Common myeloid progenitor, CD34-positive (primary cell): ENCODE measurements at regions not wholly inside any gene's neighbourhood (a gene's known extent, or its start where the extent isn't known, plus 50 kb on each side); places are given as distances from the start of the nearest gene placed in this dataset.

Source experiments
- CTCF ChIA-PET: fragments of 350-600 bp; sonication (Branson Sonifier 250); formaldehyde crosslinking; loops from one replicate; lab custom pipeline; 2021; ENCODE audit warnings: antibody characterized with exemption; lab: Charles Lee
- POLR2A ChIA-PET: fragments of 350-600 bp; sonication (Branson Sonifier 250); formaldehyde crosslinking; loops from one replicate; lab custom pipeline; 2021; ENCODE audit warnings: antibody characterized with exemption; lab: Charles Lee
- DNase-seq, 3 donors: peaks; one replicate each; pipeline versions ENCODE4 v3.0.0 to v3.0.0-alpha.2; 2013
- H3K27ac ChIP-seq, 2 experiments: 1 replicate in 1 of 2; 2 replicates in 1 of 2; pipeline ENCODE4 v1.7.0; 2013; ENCODE audit warnings: inconsistent platforms in 2 of 2, low read length in 2 of 2, mild to moderate bottlenecking in 2 of 2, low read depth in 1 of 2, moderate library complexity in 1 of 2; ENCODE audit not compliant: severe bottlenecking in 2 of 2, insufficient read depth in 1 of 2, poor library complexity in 1 of 2
- H3K27me3 ChIP-seq, 5 experiments: replicated peaks in 2 of 5; 1 replicate in 3 of 5; 2 replicates in 2 of 5; pipeline versions ENCODE4 v1.6.1 to v1.7.0; 2013; ENCODE audit warnings: low read length in 4 of 5, mild to moderate bottlenecking in 2 of 5, moderate library complexity in 2 of 5, inconsistent platforms in 1 of 5; ENCODE audit not compliant: insufficient read depth in 5 of 5, control insufficient read depth in 4 of 5
- H3K36me3 ChIP-seq, 4 experiments: 1 replicate in 2 of 4; 2 replicates in 2 of 4; pipeline versions ENCODE4 v1.6.1 to v1.7.0; 2013; ENCODE audit warnings: low read length in 3 of 4, control low read depth in 1 of 4, mild to moderate bottlenecking in 1 of 4; ENCODE audit not compliant: control insufficient read depth in 4 of 4, insufficient read depth in 4 of 4
- H3K4me1 ChIP-seq, 4 experiments: 1 replicate in 3 of 4; 2 replicates in 1 of 4; pipeline versions ENCODE4 v1.6.1 to v1.7.1; 2013; ENCODE audit warnings: low read length in 3 of 4, mild to moderate bottlenecking in 3 of 4, control low read depth in 1 of 4, inconsistent platforms in 1 of 4, moderate library complexity in 1 of 4; ENCODE audit not compliant: control insufficient read depth in 4 of 4, insufficient read depth in 4 of 4; ENCODE audit errors: control extremely low read depth in 1 of 4
- H3K4me3 ChIP-seq, 7 experiments: 1 replicate in 4 of 7; 2 replicates in 3 of 7; pipeline versions ENCODE4 v1.5.1 to v1.7.0; 2013; ENCODE audit warnings: mild to moderate bottlenecking in 7 of 7, low read length in 6 of 7, moderate library complexity in 6 of 7, inconsistent platforms in 2 of 7, low read depth in 2 of 7, control low read depth in 1 of 7; ENCODE audit not compliant: insufficient read depth in 4 of 7, control insufficient read depth in 1 of 7; ENCODE audit errors: extremely low read depth in 1 of 7
- H3K9me3 ChIP-seq, 5 experiments: 1 replicate in 4 of 5; 2 replicates in 1 of 5; pipeline versions ENCODE4 v1.6.1 to v1.7.1; 2013; ENCODE audit warnings: low read length in 4 of 5, mild to moderate bottlenecking in 2 of 5, inconsistent platforms in 1 of 5, low read depth in 1 of 5, moderate library complexity in 1 of 5; ENCODE audit not compliant: control insufficient read depth in 4 of 5, insufficient read depth in 2 of 5; ENCODE audit errors: control extremely low read depth in 1 of 5
- WGBS: methylation state at CpG from one replicate; pipeline ENCODE4 v1.1.5; 2013; ENCODE audit not compliant: insufficient coverage; 5-methylcytosine and 5-hydroxymethylcytosine counted together

- H3K9me3 ChIP-seq = no peaks in the 10 kb centered on the region
- no peak overlapping the region for H3K4me3 ChIP-seq
- ChIA-PET CTCF (interaction anchor here (1.6 kb wide), 1 partner anchor 10 kb away, joined by 3 read pairs; no protein-coding TSS in a partner anchor), POLR2A (no interaction called here)
- H3K4me1 ChIP-seq = peaks cover 3 to 16% (median 8%) of the 10 kb centered on the region in 4 experiments
- no peaks in the 10 kb centered on the region for H3K27me3 ChIP-seq
- no peak for DNase-seq
- H3K36me3 ChIP-seq = no peaks in the 10 kb centered on the region
- H3K27ac ChIP-seq = no peak overlapping the region
Measured at GRCh38 chr6:87822011-87822410, 120.0 kb upstream of the AKIRIN2 start.

DNA sequence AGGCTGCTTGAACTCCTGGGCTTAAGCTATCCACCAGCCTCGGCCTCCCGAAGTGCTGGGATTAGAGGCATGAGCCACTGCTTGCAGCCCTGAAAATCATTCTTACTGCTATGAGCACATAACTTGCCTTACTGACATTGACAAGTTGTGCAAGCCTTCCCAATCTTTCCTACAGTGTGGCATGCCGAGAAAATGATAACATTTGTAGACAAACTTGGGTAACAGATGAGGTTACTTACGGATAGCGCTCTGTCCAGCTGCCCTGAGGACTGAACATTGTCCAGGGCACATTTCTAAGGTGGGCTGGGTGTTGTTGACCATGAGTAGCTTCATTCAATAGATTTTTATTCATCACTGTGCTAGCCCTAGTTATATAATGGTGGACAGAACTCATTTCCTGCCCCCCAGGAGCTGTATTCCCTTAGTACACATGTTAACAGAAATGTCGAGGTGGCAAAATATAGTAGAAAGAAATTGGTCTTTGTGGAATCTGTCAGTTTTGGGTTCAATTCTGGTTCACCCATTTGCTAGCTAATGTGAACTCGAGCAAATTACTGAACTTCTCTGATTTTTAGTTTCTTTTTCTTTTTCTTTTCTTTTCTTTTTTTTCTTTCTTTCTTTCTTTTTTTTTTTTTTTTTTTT lies 118.4 kb upstream of the AKIRIN2 start:
- Histone ChIP-seq H3K36me3 (no peaks in the 10 kb centered on the region), H3K27me3 (no peaks in the 10 kb centered on the region), H3K4me1 (peaks cover 0 to 4% (median under 1%) of the 10 kb centered on the region in 4 experiments), H3K27ac (no peak overlapping the region), H3K4me3 (no peak overlapping the region), H3K9me3 (no peaks in the 10 kb centered on the region)
- DNase-seq = no peak
- POLR2A ChIA-PET = no interaction called here
- WGBS = 93% methylated on average over 5 of the region's 7 CpGs
- CTCF ChIA-PET = interaction anchor here (0.6 kb wide), 1 partner anchor 11 kb away, joined by 3 read pairs; no protein-coding TSS in a partner anchor

- ChIA-PET POLR2A (interaction anchor here (0.7 kb wide), 1 partner anchor 57 kb away, joined by 3 read pairs; no protein-coding TSS in a partner anchor), CTCF (interaction anchor here (1.5 kb wide), 1 partner anchor 15 kb away, joined by 4 read pairs; no protein-coding TSS in a partner anchor)
- Histone ChIP-seq H3K27me3 (no peaks in the 10 kb centered on the region), H3K36me3 (no peaks in the 10 kb centered on the region), H3K9me3 (no peaks in the 10 kb centered on the region), H3K4me3 (no peak overlapping the region), H3K4me1 (no peaks in the 10 kb centered on the region), H3K27ac (no peak overlapping the region)
- DNase-seq = no peak
- no CpG with 5 or more reads among the region's 1 CpG for WGBS
Measured at GRCh38 chr6:87817183-87817582, 115.2 kb upstream of the AKIRIN2 start.

DNA sequence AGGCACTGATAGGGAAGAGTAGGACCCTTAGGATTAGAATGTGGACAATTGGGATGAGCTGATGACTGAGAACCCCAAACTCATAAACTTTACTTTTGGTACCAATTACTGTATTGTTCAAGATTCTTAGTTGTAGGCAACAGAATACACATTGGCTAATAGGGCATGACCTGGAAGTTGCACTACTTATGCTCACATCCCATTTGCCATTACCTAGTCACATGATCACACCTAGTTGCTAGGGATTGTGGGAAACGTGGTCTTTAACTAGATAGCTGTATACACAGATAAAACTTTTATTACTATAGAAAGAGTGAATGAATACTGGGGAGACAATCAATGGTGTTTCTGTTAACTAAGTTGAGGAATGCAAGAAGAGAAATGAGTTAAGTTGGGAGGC lies 113.4 kb upstream of the AKIRIN2 start:
- CTCF ChIA-PET = interaction anchor here (1.1 to 1.2 kb wide), 2 partner anchors 26 to 539 kb away, joined by 3 read pairs; no protein-coding TSS in a partner anchor
- POLR2A ChIA-PET = no interaction called here

DNA sequence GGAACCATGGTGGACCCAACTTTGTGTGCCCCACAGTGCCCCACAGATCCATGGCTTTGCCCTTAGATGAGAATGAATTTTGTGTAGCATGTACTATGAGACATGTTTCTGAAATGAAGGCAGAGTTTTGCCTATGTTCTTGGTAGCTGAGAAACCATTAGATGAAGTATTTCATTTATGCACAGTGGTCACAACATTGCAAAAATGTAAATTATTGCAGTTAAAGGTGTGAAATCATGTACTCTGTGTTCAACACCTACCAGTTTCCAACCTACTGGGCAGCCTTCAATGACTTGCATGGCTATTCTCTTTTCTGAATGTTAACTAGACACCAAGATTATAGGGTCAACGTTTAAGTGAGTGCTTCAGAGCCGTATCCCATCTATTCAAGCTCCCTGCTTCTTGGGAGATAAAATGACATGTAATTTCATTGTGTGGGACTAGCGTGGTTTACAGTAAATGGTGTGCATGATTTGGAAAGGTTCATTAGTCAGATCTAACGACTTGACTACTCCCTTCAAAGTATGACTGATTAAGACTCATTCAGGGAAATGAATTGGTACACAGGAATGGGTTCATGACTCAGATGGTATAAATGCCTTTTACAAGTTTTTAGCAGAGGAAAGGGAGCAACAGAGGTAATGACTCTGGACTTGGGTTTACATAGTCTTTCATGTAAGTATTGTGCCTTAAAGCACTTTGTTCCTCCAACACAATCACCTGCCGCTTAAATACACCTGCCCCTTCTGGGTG lies 106.1 kb upstream of the AKIRIN2 start:
- Histone ChIP-seq H3K27me3 (no peaks in the 10 kb centered on the region), H3K36me3 (no peaks in the 10 kb centered on the region), H3K9me3 (no peaks in the 10 kb centered on the region), H3K27ac (no peak overlapping the region), H3K4me1 (no peaks in the 10 kb centered on the region), H3K4me3 (no peak overlapping the region)
- WGBS = 95% methylated on average over 3 of the region's 5 CpGs
- ChIA-PET CTCF (no interaction called here), POLR2A (no interaction called here)
- no peak for DNase-seq

More for the DNA sequence above, 113.4 kb upstream of the AKIRIN2 start:
- Histone ChIP-seq H3K36me3 (no peaks in the 10 kb centered on the region), H3K9me3 (no peaks in the 10 kb centered on the region), H3K27me3 (no peaks in the 10 kb centered on the region), H3K27ac (no peak overlapping the region), H3K4me3 (no peak overlapping the region), H3K4me1 (no peaks in the 10 kb centered on the region)
- no CpG with 5 or more reads among the region's 1 CpG for WGBS
- DNase-seq = no peak

GRCh38 chr6:87807475-87807874 lies 105.4 kb upstream of the AKIRIN2 start:
- DNase-seq = peak in 2 of 3 donors; percentile 50 to 52
- H3K9me3 ChIP-seq = no peaks in the 10 kb centered on the region
- 100% methylated on average over 2 of the region's 4 CpGs for WGBS
- H3K4me1 ChIP-seq = no peaks in the 10 kb centered on the region
- no peak overlapping the region for H3K27ac ChIP-seq
- H3K36me3 ChIP-seq = no peaks in the 10 kb centered on the region
- ChIA-PET CTCF (interaction anchor here (0.6 kb wide), 1 partner anchor 688 kb away, joined by 3 read pairs; no protein-coding TSS in a partner anchor), POLR2A (no interaction called here)
- H3K4me3 ChIP-seq = no peak overlapping the region
- no peaks in the 10 kb centered on the region for H3K27me3 ChIP-seq

- Histone ChIP-seq H3K27me3 (no peaks in the 10 kb centered on the region), H3K4me3 (no peak overlapping the region), H3K27ac (no peak overlapping the region), H3K4me1 (no peaks in the 10 kb centered on the region), H3K36me3 (no peaks in the 10 kb centered on the region), H3K9me3 (no peaks in the 10 kb centered on the region)
- CTCF ChIA-PET = interaction anchor here (0.6 kb wide), 1 partner anchor 687 kb away, joined by 3 read pairs; no protein-coding TSS in a partner anchor
- WGBS = no CpG with 5 or more reads among the region's 4 CpGs
- no peak for DNase-seq
- POLR2A ChIA-PET = no interaction called here
Measured at GRCh38 chr6:87806635-87807034, 104.6 kb upstream of the AKIRIN2 start.
